GM12873 (cell line): ENCODE measurements at regions not wholly inside any gene's neighbourhood (a gene's known extent, or its start where the extent isn't known, plus 50 kb on each side); places are given as distances from the start of the nearest gene placed in this dataset.

Source experiments
- CTCF ChIP-seq: IDR thresholded peaks from 2 replicates; pipeline ENCODE4 v1.5.1; 2012; ENCODE audit warnings: low read depth, mild to moderate bottlenecking, moderate library complexity, low read length, control low read depth; ENCODE audit not compliant: insufficient read depth; ENCODE audit errors: missing control alignments

GRCh38 chr4:26048378-26048882 is 134.4 kb downstream of the SMIM20 start:
- TF ChIP-seq CTCF = no peak

- no peak for TF ChIP-seq CTCF
Observed at GRCh38 chr4:26048950-26049349, 134.9 kb downstream of the SMIM20 start.

- no peak for TF ChIP-seq CTCF
Observed at GRCh38 chr4:26049447-26049846, 135.4 kb downstream of the SMIM20 start.

GRCh38 chr4:26050212-26050643 is 136.2 kb downstream of the SMIM20 start:
- no peak for TF ChIP-seq CTCF

GRCh38 chr4:26050671-26051070 is 136.7 kb downstream of the SMIM20 start:
- no peak for TF ChIP-seq CTCF

GRCh38 chr4:26051240-26051639 is 137.2 kb downstream of the SMIM20 start:
- TF ChIP-seq CTCF = no peak

GRCh38 chr4:26052663-26053541 is 138.9 kb downstream of the SMIM20 start:
- TF ChIP-seq CTCF = no peak
